Left lung (tissue), 4 donors: ENCODE measurements at regions not wholly inside any gene's neighbourhood (a gene's known extent, or its start where the extent isn't known, plus 50 kb on each side); places are given as distances from the start of the nearest gene placed in this dataset.

ENCODE experiments used
- ATAC-seq: fragments of 200-7000 bp; cut with Tn5 transposase; one replicate; pipeline ENCODE4 v1.9.1; 2020; ENCODE audit warnings: moderate library complexity
- DNase-seq, 4 donors: peaks; one replicate each; pipeline ENCODE4 v3.0.0-alpha.2; 2013 to 2020
- H3K27ac ChIP-seq, 2 donors: fragments of 200-600 bp; sonication (generic) in 1 of 2; one replicate each; pipeline versions ENCODE4 v1.5.0 to v1.8.0; 2020 to 2021
- H3K27me3 ChIP-seq, 2 donors: fragments of 200-600 bp; sonication (generic) in 1 of 2; one replicate each; pipeline versions ENCODE4 v1.5.0 to v1.8.0; 2020 to 2021
- H3K36me3 ChIP-seq, 2 donors: fragments of 200-600 bp; sonication (generic) in 1 of 2; one replicate each; pipeline versions ENCODE4 v1.5.0 to v1.8.0; 2020 to 2021
- H3K4me1 ChIP-seq, 2 donors: fragments of 200-600 bp; one replicate each; pipeline ENCODE4 v1.8.0; 2021
- H3K4me3 ChIP-seq, 2 donors: fragments of 200-600 bp; sonication (generic) in 1 of 2; one replicate each; pipeline versions ENCODE4 v1.5.0 to v1.8.0; 2020 to 2021; ENCODE audit warnings: mild to moderate bottlenecking in 1 of 2
- H3K9me3 ChIP-seq, 2 donors: fragments of 200-600 bp; sonication (generic) in 1 of 2; one replicate each; pipeline versions ENCODE4 v1.5.0 to v1.8.0; 2020 to 2021
- intact Hi-C, 2 donors: fragments of 100-400 bp; cut with DNase I; formaldehyde crosslinking; loops; one replicate each; pipeline versions ENCODE4 v1.11.2 to v1.14.2; 2022
- TF ChIP-seq, protein P1 (sequence below), 2 donors: fragments of 200-600 bp; sonication (generic) in 1 of 2; IDR thresholded peaks; one replicate each; pipeline versions ENCODE4 v1.5.0 to v1.8.0; 2021; ENCODE audit warnings: antibody characterized with exemption in 2 of 2
- donor health status: DM: no; HTN: yes; CAD: no.
- donor health status: DM: no; HTN: no; CAD: no.

DNA sequence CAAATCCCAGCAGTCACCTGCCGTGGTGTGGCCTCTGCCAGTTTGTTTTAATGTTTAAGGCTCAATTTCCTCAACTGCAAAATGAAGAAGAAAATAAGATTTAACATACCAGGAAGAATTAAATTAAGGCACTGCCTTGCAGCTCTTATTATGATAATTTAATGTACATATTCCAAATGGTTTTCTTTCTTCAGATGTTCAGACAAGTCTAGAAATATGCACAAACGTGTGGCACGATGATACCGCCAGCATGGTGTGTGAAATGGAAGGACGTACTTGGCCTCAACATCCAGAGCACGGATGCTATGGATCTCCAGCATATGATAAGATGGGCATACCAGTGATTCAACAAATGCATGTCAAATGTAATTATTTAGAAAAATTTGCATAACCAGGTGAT, 959.4 kb upstream of the TMEM132C start:
- intact Hi-C loops: no loop called here
- no peak for DNase-seq
- TF ChIP-seq, protein P1, sequence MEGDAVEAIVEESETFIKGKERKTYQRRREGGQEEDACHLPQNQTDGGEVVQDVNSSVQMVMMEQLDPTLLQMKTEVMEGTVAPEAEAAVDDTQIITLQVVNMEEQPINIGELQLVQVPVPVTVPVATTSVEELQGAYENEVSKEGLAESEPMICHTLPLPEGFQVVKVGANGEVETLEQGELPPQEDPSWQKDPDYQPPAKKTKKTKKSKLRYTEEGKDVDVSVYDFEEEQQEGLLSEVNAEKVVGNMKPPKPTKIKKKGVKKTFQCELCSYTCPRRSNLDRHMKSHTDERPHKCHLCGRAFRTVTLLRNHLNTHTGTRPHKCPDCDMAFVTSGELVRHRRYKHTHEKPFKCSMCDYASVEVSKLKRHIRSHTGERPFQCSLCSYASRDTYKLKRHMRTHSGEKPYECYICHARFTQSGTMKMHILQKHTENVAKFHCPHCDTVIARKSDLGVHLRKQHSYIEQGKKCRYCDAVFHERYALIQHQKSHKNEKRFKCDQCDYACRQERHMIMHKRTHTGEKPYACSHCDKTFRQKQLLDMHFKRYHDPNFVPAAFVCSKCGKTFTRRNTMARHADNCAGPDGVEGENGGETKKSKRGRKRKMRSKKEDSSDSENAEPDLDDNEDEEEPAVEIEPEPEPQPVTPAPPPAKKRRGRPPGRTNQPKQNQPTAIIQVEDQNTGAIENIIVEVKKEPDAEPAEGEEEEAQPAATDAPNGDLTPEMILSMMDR (IDR thresholded peaks at IDR 0.05): no peak
- Histone ChIP-seq H3K4me1 (no peaks in the 10 kb centered on the region), H3K27ac (no peak overlapping the region), H3K27me3 (peaks cover 0 to 14% of the 10 kb centered on the region in 2 donors), H3K4me3 (no peak overlapping the region), H3K36me3 (no peaks in the 10 kb centered on the region), H3K9me3 (no peaks in the 10 kb centered on the region)
- ATAC-seq: no peak

GRCh38 chr12:127308148-127308547, 958.8 kb upstream of the TMEM132C start:
- TF ChIP-seq, protein P1 (IDR thresholded peaks at IDR 0.05): no peak
- no peak for DNase-seq

GRCh38 chr12:127310548-127310947, 956.4 kb upstream of the TMEM132C start:
- Histone ChIP-seq H3K27me3 (no peaks in the 10 kb centered on the region), H3K36me3 (no peaks in the 10 kb centered on the region), H3K27ac (no peak overlapping the region), H3K4me3 (no peak overlapping the region), H3K4me1 (no peaks in the 10 kb centered on the region), H3K9me3 (no peaks in the 10 kb centered on the region)
- ATAC-seq (no peak), DNase-seq (no peak)
- intact Hi-C loops: no loop called here
- TF ChIP-seq, protein P1 (IDR thresholded peaks at IDR 0.05): no peak

More at GRCh38 chr12:127308148-127308547, 958.8 kb upstream of the TMEM132C start:
- Histone ChIP-seq H3K4me3 (no peak overlapping the region), H3K9me3 (no peaks in the 10 kb centered on the region), H3K36me3 (no peaks in the 10 kb centered on the region), H3K27ac (no peak overlapping the region), H3K27me3 (peaks cover 0 to 14% of the 10 kb centered on the region in 2 donors), H3K4me1 (no peaks in the 10 kb centered on the region)
- intact Hi-C loops: no loop called here
- ATAC-seq: no peak

GRCh38 chr12:127311720-127312364, 955.1 kb upstream of the TMEM132C start:
- Histone ChIP-seq H3K27ac (no peak overlapping the region), H3K27me3 (no peaks in the 10 kb centered on the region), H3K9me3 (no peaks in the 10 kb centered on the region), H3K4me1 (no peaks in the 10 kb centered on the region), H3K4me3 (no peak overlapping the region), H3K36me3 (no peaks in the 10 kb centered on the region)
- TF ChIP-seq, protein P1 (IDR thresholded peaks at IDR 0.05): no peak
- intact Hi-C loops: no loop called here
- ATAC-seq: no peak
- no peak for DNase-seq

- no peaks in the 10 kb centered on the region for H3K9me3 ChIP-seq
Observed at GRCh38 chr12:127324681-127325080, 942.3 kb upstream of the TMEM132C start.

More at GRCh38 chr12:127324681-127325080, 942.3 kb upstream of the TMEM132C start:
- ATAC-seq (no peak), DNase-seq (no peak)
- Histone ChIP-seq H3K36me3 (no peaks in the 10 kb centered on the region), H3K4me3 (no peak overlapping the region), H3K27me3 (no peaks in the 10 kb centered on the region), H3K4me1 (no peaks in the 10 kb centered on the region), H3K27ac (no peak overlapping the region)
- TF ChIP-seq, protein P1 (IDR thresholded peaks at IDR 0.05): no peak
- intact Hi-C loops: no loop called here
